HG03039 (cell line): ENCODE measurements at regions not wholly inside any gene's neighbourhood (a gene's known extent, or its start where the extent isn't known, plus 50 kb on each side); places are given as distances from the start of the nearest gene placed in this dataset.
"Not testable (repeated sequence)": the region's sequence is repeated elsewhere in the genome, so short reads cannot be mapped to it uniquely, and the experiment has no call there.

Experiments used
- ATAC-seq: cut with Tn5 transposase; IDR thresholded peaks from one replicate; pipeline ENCODE4 v1.9.1; 2021; ENCODE audit warnings: mild to moderate bottlenecking, moderate library complexity; ENCODE audit not compliant: unreplicated experiment

GRCh38 chr1:9440763-9441194 lies 98.5 kb upstream of the SLC25A33 start:
- ATAC-seq = no peak

DNA sequence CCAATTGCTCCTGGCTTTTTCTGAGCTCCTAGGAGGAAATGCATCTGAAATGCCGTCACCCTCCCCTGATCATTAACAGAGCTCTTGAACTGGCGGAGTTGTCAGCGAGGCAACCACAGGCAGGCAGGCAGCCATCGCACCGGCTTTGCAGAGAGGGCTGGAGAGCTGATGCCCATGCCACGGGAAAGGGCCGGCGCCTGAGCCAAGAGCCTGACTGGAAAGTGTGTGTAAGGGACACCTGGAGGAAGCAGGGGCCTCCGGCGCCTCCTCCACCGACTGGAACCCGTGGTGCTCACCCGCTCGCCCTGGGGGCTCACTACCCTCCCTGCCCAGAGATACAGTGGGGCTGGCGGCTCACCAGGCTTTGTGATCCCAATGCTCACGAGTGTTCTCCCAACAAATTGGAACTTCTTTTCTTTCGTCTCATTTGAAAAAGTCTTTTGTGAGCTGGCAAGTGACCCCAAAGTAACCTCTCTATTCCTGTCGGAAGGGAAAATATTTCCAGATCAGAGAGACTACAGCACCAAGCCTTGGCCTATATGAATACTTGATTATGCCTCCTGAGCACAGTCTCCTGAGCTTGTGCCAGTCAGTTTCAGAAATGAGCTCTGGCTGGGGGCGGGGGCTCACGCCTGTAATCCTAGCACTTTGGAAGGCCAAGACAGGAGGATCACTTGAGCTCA lies 97.7 kb upstream of the SLC25A33 start:
- no peak for ATAC-seq

GRCh38 chr1:9442278-9442846 lies 96.9 kb upstream of the SLC25A33 start:
- ATAC-seq = no peak

DNA sequence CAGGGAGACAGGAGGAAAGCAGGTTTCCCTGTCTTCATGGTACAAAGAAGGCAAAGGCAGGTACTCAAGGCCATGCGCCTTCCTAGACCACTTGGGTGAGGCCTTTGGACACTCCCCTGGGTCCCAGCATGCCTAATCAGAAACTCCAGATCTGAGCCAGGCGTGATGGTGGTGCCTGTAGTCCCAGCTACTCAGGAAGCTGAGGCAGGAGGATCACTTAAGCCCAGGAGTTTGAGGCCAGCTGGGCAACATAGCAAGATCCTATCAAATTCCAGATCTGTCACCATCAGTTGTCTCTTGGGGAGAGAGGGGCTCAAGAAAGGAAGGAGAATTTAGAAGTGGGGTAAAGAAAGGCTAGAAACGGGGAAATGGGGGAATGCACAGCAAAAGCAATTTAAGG lies 96.3 kb upstream of the SLC25A33 start:
- ATAC-seq = no peak

DNA sequence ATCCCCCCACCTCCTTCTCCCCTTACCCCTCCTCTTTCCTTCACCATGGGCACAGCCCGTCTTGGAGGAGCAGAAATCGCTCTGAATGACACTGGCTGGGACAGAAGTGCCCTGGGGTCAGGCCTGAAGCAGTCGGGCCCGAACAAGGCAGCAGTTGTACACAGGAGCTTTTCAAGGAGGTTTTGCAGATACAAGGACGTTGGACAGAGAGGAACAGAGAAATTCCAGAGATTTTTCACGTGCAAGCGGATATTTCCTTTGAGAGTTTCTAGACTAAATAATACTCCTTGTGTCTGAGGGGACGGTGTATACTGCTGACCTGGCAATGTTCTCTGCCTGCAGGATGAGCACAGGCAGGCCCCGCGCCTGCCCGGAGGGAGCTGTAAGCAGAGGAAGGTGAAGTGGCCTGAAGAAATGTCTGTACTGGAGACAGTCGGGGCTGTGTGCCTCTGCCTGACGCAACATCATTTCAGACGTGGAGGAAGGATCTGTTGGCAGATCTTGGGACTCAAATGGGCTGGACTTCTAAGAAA lies 95.3 kb upstream of the SLC25A33 start:
- no peak for ATAC-seq

DNA sequence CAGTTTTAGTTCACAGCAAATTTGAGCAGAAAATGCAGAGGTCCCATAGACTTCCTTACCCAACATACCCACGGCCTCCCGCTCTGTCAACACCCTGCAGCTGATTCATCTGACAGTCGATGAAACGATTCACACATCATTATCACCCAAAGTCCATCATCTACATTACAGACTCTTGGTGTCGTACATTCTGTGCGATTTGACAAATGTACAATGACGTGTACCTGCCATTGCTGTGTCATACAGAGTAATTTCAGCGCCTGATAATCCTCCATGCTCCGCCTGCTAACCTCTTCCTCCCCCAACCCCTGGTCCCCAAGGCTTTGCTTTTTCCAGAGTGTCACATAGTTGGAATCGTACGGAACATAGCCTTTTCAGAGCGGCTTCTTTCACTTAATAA lies 94.7 kb upstream of the SLC25A33 start:
- no peak for ATAC-seq

DNA sequence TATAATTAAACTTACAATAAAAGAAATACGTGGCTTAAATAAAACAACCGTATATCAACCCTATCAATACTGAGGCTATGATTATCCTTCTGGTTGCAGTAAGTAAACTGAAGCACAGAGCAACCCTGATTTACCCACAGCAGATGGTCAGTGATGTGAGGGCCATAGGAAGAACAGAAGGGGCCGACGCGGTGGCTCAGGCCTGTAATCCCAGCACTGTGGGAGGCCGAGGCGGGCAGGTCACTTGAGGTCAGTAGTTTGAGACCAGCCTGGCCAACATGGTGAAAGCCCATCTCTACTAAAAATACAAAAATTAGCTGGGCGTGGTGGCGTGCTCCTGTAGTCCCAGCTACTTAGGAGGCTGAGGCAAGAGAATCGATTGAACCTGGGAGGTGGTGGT lies 94.2 kb upstream of the SLC25A33 start:
- ATAC-seq = not testable (repeated sequence)

DNA sequence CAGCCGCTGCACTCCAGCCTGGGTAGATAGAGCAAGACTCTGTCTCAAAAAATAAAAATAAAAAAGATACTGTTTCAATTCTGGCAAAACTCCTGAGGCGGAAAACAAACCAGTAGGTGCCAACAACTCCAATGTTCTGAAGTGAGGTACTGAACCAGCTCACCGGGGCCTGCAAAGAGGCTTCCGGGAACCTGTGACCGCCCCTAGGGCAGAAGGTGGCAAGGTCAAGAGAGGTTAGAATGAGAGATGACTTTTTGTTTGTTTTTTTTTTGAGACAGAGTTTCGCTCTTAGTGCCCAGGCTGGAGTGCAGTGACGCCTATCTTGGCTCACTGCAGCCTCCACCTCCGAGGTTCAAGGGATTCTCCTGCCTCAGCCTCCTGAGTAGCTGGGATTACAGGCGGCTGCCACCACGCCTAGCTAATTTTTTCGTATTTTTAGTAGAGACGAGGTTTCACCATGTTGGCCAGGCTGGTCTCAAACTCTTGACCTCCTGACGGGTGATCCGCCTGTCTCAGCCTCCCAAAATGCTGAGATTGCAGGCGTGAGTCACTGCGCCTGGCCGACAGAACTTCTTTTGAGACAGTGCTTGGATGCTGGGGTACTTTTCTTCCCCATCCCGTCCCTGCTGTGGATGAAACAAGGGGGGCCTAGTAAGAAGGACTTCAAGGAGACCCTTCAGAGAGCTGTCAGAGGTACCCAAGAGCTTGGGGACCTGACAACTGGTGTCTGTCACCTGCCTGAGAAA lies 91.9 kb upstream of the SLC25A33 start:
- no peak for ATAC-seq

DNA sequence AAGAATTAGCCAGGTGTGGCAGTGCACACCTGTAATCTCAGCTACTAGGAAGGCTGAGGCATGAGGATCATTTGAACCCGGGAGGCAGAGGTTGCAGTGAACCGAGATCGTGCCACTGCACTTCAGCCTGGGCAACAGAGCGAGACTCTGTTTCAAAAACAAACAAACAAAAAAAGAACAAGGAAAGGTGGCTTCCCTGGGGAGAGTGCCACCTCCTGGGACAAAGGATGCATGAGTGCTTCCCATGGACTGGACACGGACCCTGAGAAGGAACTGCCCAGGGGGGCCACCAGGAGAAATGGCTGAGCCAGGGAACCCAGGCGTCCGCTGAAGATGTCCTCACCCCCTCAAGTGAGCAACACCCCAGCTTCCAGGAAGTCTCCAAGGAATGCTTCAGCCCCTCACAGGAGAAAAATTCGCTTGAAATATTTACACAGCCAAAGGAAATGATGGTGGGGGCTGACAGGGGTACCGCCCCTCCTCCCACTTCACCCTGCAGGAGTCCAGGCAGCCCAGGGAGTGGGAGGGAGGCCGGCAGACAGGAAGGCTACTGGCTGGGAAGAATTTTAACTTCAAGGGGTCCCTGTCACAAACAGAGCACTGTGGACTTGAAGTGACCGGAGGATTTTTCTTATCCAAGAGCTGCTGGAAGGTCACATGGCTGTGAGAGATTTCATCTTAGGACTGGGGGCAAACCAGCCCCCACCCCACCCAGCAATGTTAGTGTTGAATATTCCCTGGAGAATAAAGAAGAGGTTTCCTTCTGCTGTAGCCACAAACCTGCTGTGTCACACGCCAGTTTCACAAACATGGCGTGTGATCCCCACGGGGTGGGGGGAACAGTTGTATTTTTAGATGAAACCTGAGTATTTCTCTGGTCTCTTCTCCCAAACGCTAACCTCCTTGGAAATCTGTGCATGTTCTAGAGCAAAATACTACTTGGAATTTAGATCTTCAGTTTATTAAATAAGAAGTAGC lies 90.8 kb upstream of the SLC25A33 start:
- no peak for ATAC-seq

- no peak for ATAC-seq
Measured at GRCh38 chr1:9449110-9449627, 90.1 kb upstream of the SLC25A33 start.

DNA sequence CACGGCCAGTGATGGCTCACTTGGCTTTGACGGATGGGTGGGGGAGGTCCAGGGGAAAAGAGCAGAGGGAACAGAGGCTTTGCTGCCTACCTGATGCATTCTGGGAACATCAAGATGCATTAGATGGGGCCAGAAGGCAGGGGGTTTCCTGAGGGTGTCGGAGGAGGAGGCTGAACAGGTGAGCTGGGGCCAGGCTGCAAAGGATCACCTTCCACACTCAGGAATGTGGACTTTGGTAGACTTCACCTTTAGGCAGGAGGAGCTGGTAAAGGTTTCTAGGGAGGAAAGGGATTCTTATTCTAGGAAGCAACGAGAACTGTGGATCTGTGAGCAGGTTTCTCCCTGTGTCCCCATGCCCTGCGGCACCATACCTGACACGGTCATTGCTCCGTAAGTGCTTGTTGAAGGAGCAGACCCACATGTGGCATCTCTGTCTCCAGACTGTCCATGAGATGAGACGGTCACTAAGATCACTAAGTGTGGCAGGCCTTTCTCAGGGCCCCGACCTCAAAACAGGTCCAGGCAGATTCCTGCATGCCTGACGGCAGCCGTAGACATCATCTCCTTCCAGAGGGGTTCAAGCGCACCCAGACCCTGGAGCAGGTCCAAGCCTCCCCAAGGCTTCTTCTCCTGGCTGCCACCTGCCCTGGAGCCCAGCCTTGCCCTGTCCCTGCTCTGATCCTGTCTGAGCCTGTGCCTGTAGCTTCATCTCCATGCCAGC lies 89.1 kb upstream of the SLC25A33 start:
- no peak for ATAC-seq

DNA sequence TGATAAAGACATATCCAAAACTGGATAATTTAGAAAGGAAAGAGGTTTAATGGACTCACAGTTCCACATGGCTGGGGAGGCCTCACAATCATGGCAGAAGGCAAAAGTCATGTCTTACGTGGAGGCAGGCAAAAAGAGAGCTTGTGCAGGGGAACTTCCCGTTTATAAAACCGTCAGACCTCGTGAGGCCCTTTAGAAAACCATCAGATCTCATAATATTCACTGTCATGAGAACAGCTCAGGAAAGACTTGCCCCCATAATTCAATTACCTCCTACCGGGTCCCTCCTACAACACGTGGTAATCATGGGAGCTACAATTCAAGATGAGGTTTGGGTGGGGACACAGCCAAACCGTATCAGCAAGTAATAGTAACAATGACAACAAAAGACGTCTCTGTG lies 88.2 kb upstream of the SLC25A33 start:
- ATAC-seq = no peak

DNA sequence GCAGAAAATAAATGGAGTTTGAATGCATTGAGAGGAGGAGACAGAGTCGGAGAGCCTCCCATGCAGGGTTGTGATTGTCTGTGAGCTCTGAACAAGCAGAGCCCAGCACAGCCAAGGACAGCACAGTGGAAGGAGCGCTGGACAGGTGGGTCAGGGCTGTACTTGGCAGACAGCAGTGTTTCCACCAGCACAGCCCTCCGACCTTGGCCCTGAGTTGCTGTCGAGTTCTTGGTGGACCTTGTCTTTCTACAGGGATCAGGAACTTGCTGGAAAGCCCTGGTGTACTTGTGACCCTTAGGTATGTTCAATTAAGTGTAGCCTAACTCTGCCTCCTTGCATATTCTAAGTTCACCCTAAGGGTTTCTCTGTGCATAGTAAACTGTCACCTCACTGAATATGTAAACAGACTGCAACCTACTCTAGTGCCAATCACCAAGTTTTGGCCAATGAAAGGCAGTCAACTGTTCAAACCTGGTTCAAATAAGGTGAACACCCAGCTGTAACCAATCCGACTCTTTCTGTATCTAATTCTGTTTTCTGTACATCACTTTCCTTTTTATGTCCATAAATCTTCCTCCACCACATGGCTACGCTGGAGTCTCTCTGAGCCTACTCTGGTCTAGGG lies 86.6 kb upstream of the SLC25A33 start:
- no peak for ATAC-seq

- ATAC-seq = no peak
Measured at GRCh38 chr1:9453375-9453774, 85.9 kb upstream of the SLC25A33 start.

DNA sequence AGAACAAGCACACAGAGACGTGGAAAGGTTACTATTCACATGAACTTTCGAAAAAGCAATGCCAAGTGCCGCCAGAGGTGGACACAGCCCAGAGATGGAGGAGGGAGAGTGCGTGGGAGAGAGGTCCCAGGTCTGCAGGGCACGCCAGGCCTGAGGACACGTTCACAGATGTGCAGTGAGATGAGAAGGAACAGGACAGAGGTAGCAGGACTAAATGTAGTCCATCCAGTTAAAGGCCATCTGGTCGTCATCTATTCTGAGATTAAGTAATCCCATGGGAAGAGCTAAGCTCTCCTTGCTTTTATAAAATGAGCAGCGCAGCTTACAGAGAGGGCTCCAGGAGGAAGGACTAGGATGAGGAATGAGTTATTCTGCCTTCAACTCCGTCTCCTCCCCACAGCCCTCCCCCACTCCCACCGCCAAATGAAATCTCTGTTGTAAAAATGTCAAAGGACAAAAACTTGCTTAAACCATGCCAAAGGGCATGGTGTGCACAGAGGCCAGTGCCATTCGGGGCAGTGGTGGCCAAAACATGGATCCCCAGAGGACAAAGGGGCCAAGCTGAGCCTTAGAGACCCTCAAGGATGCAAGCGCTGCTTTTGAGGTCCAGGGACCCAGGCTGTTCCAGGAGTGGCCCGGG lies 85.4 kb upstream of the SLC25A33 start:
- ATAC-seq = no peak

- ATAC-seq = no peak
Measured at GRCh38 chr1:9454494-9455066, 84.7 kb upstream of the SLC25A33 start.

- ATAC-seq = no peak
Measured at GRCh38 chr1:9455487-9456234, 83.6 kb upstream of the SLC25A33 start.

DNA sequence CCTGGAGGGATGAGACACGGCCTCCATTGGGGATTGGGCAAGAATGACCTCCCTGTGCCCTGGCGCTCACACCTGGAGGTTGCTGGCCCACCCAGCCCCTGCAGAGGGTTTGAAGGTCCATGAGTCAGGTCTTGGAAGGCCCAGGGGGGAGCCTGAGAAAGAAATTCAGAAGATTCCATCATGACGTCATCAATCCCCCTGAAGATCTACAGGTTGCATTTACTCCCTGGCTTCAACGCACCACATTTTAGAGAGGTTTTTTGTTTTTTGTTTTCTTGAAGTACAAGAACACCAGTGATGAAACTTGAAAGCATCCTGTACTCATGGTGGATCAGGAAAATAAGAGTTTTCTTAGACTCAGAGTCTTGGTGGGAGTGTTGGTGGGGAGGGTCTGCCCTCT lies 82.4 kb upstream of the SLC25A33 start:
- ATAC-seq = no peak
